HepG2 (cell line): ENCODE measurements at regions not wholly inside any gene's neighbourhood (a gene's known extent, or its start where the extent isn't known, plus 50 kb on each side); places are given as distances from the start of the nearest gene placed in this dataset.

Experiments
- CBFB ChIP-seq: sonication (generic); formaldehyde crosslinking; IDR thresholded peaks from 2 replicates; pipeline ENCODE4 v1.4.0; 2020; ENCODE audit warnings: missing genetic modification reagents
- SNRNP70 ChIP-seq: fragments of 200-400 bp; formaldehyde crosslinking; IDR thresholded peaks from 2 replicates; pipeline ENCODE4 v1.6.1; 2017; ENCODE audit warnings: mild to moderate bottlenecking, low read depth, low read length, moderate library complexity
- SP1 ChIP-seq, 2 experiments: fragments of 450-650 bp in 1 of 2; sonication (generic) in 1 of 2; formaldehyde crosslinking in 1 of 2; IDR thresholded peaks; 2 replicates each; pipeline versions ENCODE4 v1.4.0 to v1.6.1; 2016 to 2020; ENCODE audit warnings: missing genetic modification reagents in 1 of 2
- SRF ChIP-seq: IDR thresholded peaks from 2 replicates; pipeline ENCODE4 v1.6.1; 2011; ENCODE audit warnings: mild to moderate bottlenecking, low read depth, low read length, moderate library complexity
- ZZZ3 ChIP-seq: sonication (generic); formaldehyde crosslinking; IDR thresholded peaks from 2 replicates; pipeline ENCODE4 v1.4.0; 2020; ENCODE audit warnings: missing genetic modification reagents, mild to moderate bottlenecking, borderline replicate concordance
- TF ChIP-seq, protein P1 (sequence below): sonication (generic); formaldehyde crosslinking; IDR thresholded peaks from 2 replicates; pipeline ENCODE4 v1.5.0; 2020; ENCODE audit warnings: mild to moderate bottlenecking, missing genetic modification reagents, moderate library complexity
- TF ChIP-seq, protein P2 (sequence below): sonication (generic); formaldehyde crosslinking; IDR thresholded peaks from 2 replicates; pipeline ENCODE4 v1.9.0; 2021; ENCODE audit warnings: missing genetic modification reagents, mild to moderate bottlenecking, borderline replicate concordance
- TF ChIP-seq, protein P3 (sequence below): sonication (generic); formaldehyde crosslinking; IDR thresholded peaks from 2 replicates; pipeline ENCODE4 v1.4.0; 2020; ENCODE audit warnings: mild to moderate bottlenecking, missing genetic modification reagents

DNA sequence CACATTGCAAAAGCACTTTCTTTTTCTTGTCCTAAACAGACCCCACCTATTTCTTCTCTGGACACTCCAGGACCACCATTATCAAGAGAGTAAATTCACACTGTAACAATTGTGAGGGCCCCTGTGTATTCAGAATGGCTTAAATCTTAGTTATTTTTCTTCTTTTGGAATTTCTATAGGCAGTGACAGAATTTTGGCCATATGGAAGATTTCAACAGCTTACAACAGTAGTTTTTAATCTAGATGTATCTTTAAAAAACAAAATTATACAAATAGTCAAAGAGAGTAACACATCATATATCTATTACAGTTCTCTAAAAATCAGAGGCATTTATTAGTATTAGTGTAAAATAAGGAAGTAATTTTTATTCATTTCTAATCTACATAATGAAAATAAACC lies 482.1 kb downstream of the LIG4 start:
- TF ChIP-seq SP1 (IDR thresholded peaks at IDR 0.05) = no peak
- no peak for TF ChIP-seq SP1 (CRISPR knock-in tag; IDR thresholded peaks at IDR 0.05)
- TF ChIP-seq SNRNP70 = no peak
- no peak for TF ChIP-seq ZZZ3 (CRISPR knock-in tag)
- TF ChIP-seq SRF = no peak
- TF ChIP-seq, protein P1, sequence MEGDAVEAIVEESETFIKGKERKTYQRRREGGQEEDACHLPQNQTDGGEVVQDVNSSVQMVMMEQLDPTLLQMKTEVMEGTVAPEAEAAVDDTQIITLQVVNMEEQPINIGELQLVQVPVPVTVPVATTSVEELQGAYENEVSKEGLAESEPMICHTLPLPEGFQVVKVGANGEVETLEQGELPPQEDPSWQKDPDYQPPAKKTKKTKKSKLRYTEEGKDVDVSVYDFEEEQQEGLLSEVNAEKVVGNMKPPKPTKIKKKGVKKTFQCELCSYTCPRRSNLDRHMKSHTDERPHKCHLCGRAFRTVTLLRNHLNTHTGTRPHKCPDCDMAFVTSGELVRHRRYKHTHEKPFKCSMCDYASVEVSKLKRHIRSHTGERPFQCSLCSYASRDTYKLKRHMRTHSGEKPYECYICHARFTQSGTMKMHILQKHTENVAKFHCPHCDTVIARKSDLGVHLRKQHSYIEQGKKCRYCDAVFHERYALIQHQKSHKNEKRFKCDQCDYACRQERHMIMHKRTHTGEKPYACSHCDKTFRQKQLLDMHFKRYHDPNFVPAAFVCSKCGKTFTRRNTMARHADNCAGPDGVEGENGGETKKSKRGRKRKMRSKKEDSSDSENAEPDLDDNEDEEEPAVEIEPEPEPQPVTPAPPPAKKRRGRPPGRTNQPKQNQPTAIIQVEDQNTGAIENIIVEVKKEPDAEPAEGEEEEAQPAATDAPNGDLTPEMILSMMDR = no peak
- TF ChIP-seq CBFB (CRISPR knock-in tag) = no peak
- TF ChIP-seq, protein P2, sequence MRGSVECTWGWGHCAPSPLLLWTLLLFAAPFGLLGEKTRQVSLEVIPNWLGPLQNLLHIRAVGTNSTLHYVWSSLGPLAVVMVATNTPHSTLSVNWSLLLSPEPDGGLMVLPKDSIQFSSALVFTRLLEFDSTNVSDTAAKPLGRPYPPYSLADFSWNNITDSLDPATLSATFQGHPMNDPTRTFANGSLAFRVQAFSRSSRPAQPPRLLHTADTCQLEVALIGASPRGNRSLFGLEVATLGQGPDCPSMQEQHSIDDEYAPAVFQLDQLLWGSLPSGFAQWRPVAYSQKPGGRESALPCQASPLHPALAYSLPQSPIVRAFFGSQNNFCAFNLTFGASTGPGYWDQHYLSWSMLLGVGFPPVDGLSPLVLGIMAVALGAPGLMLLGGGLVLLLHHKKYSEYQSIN (CRISPR knock-in tag) = no peak
- TF ChIP-seq, protein P3, sequence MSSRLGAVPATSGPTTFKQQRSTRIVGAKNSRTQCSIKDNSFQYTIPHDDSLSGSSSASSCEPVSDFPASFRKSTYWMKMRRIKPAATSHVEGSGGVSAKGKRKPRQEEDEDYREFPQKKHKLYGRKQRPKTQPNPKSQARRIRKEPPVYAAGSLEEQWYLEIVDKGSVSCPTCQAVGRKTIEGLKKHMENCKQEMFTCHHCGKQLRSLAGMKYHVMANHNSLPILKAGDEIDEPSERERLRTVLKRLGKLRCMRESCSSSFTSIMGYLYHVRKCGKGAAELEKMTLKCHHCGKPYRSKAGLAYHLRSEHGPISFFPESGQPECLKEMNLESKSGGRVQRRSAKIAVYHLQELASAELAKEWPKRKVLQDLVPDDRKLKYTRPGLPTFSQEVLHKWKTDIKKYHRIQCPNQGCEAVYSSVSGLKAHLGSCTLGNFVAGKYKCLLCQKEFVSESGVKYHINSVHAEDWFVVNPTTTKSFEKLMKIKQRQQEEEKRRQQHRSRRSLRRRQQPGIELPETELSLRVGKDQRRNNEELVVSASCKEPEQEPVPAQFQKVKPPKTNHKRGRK (CRISPR knock-in tag) = no peak
